ENCODE measurements at regions not wholly inside any gene's neighbourhood (a gene's known extent, or its start where the extent isn't known, plus 50 kb on each side); places are given as distances from the start of the nearest gene placed in this dataset.

DNA sequence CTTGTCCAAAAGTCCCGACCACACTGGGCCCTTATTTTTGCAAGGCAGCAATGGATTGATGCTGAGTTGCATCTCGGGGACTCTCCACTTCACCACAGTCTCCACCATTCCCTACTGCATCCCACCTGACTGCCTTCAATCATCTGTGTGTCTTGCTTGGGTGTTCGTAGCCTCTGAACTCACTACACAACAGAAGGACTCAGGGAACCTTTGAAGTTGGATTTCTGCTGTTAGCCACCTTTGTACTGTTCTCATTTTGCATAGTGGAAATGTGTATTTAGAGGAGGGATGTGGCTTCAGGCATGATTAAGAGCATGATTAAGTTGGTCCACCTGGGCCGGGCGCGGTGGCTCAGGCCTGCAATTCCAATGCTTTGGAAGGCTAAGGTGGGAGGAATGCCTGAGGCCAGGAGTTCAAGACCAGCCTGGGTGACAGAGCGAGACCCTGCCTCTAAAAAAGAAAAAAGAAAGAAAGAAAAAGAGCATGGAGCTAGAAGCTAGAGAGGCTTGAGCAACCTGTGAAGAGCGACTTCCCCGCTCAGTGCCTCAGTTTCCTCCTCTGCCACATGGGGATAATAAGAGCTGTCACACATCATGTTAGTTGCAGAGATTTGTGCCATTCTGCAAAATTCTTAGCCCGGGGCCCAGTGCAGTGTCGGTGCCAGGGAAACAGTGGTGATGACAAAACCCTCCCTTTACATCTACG is 121.3 kb upstream of the PTPN1 start:
- Histone ChIP-seq H3K27ac (ENCODE audit: low read depth, low read length, severe bottlenecking) (no peak overlapping the region), H3K9me3 (ENCODE audit: control insufficient read depth, low read length) (no peaks in the 10 kb centered on the region), H3K4me3 (ENCODE audit: extremely low read depth, insufficient read depth, low read length, poor library complexity, severe bottlenecking) (no peak overlapping the region), H3K4me1 (ENCODE audit: control insufficient read depth, insufficient read depth, low read length, poor library complexity, severe bottlenecking) (peaks cover 6% of the 10 kb centered on the region), H3K36me3 (ENCODE audit: control insufficient read depth, insufficient read depth, low read length) (no peaks in the 10 kb centered on the region)
- WGBS, 2 experiments (ENCODE audit: insufficient coverage in 2 of 2), result 88 to 99% methylated on average over 8 of the region's 12 CpGs

DNA sequence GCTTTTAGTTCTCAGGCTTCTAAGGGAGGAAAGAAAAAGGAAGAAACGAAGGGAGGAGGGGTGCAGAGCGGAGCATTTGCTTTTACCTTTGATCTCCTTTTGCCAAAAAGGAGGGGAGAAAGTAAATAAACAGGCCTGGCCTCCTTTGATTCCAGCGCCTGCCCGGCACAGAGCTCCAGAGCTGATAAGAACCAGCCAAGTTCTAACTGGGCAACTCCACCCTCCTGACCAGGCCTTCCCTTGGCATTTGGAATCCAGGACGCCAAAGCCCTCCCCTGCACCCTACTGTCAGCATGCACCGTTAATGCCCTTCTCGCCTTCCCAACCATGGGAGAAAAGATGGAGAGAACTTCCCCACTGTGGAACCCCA is 120.8 kb upstream of the PTPN1 start:
- Histone ChIP-seq H3K36me3 (ENCODE audit: control insufficient read depth, insufficient read depth, low read length) (no peaks in the 10 kb centered on the region), H3K4me1 (ENCODE audit: control insufficient read depth, insufficient read depth, low read length, poor library complexity, severe bottlenecking) (peaks cover 6% of the 10 kb centered on the region), H3K27ac (ENCODE audit: low read depth, low read length, severe bottlenecking) (no peak overlapping the region), H3K9me3 (ENCODE audit: control insufficient read depth, low read length) (no peaks in the 10 kb centered on the region), H3K4me3 (ENCODE audit: extremely low read depth, insufficient read depth, low read length, poor library complexity, severe bottlenecking) (no peak overlapping the region)
- WGBS, 2 experiments (ENCODE audit: insufficient coverage in 2 of 2), result 43 to 56% methylated on average over 3 to 6 of the region's 7 CpGs

GRCh38 chr20:50389808-50390684 is 120.1 kb upstream of the PTPN1 start:
- Histone ChIP-seq H3K4me3 (ENCODE audit: extremely low read depth, insufficient read depth, low read length, poor library complexity, severe bottlenecking) (no peak overlapping the region), H3K27ac (ENCODE audit: low read depth, low read length, severe bottlenecking) (no peak overlapping the region), H3K36me3 (ENCODE audit: control insufficient read depth, insufficient read depth, low read length) (no peaks in the 10 kb centered on the region), H3K9me3 (ENCODE audit: control insufficient read depth, low read length) (no peaks in the 10 kb centered on the region), H3K4me1 (ENCODE audit: control insufficient read depth, insufficient read depth, low read length, poor library complexity, severe bottlenecking) (peaks cover 6% of the 10 kb centered on the region)
- 64 to 87% methylated on average over 4 to 7 of the region's 14 CpGs for WGBS, 2 experiments (ENCODE audit: insufficient coverage in 2 of 2)

- Histone ChIP-seq H3K27ac (ENCODE audit: low read depth, low read length, severe bottlenecking) (no peak overlapping the region), H3K4me3 (ENCODE audit: extremely low read depth, insufficient read depth, low read length, poor library complexity, severe bottlenecking) (no peak overlapping the region), H3K36me3 (ENCODE audit: control insufficient read depth, insufficient read depth, low read length) (no peaks in the 10 kb centered on the region), H3K4me1 (ENCODE audit: control insufficient read depth, insufficient read depth, low read length, poor library complexity, severe bottlenecking) (peaks cover 6% of the 10 kb centered on the region), H3K9me3 (ENCODE audit: control insufficient read depth, low read length) (no peaks in the 10 kb centered on the region)
- 85 to 91% methylated on average over 12 to 15 of the region's 15 CpGs for whole genome bisulfite sequencing, 2 experiments (ENCODE audit: insufficient coverage in 2 of 2)
Measured at GRCh38 chr20:50390685-50391443, 119.3 kb upstream of the PTPN1 start.

DNA sequence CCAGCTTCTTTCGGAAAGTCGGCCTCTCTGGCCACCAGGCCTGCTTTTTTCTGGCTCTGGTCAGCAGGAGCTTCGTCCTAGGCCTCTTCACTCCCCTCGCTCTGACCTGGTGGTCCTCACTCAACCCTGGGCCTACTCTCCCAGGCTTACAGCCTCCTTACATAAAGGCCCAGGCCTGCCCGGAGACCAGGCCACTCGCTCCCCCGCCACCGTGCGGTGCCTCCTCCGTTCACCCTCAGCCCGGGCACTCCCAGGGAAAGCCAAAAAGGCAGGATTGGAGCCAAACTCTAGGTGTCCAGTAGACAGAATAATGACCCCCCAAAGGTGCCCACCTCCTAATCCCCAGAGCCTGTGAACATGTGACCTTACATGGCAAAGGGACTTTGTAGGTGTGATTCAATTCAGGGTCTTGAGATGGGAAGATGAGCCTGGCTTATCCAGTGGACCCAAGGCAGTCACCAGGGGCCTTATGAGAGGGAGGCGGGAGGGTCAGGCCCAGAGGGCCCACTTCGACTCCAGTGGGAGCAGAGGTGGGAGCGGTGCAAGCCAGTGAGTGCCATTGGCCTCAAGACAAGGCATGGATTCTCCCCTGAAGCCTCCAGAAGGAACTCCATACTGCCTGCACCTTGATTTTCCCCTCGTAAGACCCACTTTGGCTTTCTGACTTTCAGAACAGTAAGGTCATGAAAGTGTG is 118.6 kb upstream of the PTPN1 start:
- Histone ChIP-seq H3K36me3 (ENCODE audit: control insufficient read depth, insufficient read depth, low read length) (no peaks in the 10 kb centered on the region), H3K4me1 (ENCODE audit: control insufficient read depth, insufficient read depth, low read length, poor library complexity, severe bottlenecking) (peaks cover 1% of the 10 kb centered on the region), H3K27ac (ENCODE audit: low read depth, low read length, severe bottlenecking) (no peak overlapping the region), H3K4me3 (ENCODE audit: extremely low read depth, insufficient read depth, low read length, poor library complexity, severe bottlenecking) (no peak overlapping the region), H3K9me3 (ENCODE audit: control insufficient read depth, low read length) (no peaks in the 10 kb centered on the region)
- 94 to 96% methylated on average over 15 of the region's 15 CpGs for WGBS, 2 experiments (ENCODE audit: insufficient coverage in 2 of 2)

GRCh38 chr20:50392138-50392866 is 117.9 kb upstream of the PTPN1 start:
- Histone ChIP-seq H3K36me3 (ENCODE audit: control insufficient read depth, insufficient read depth, low read length) (no peaks in the 10 kb centered on the region), H3K27ac (ENCODE audit: low read depth, low read length, severe bottlenecking) (no peak overlapping the region), H3K4me1 (ENCODE audit: control insufficient read depth, insufficient read depth, low read length, poor library complexity, severe bottlenecking) (no peaks in the 10 kb centered on the region), H3K4me3 (ENCODE audit: extremely low read depth, insufficient read depth, low read length, poor library complexity, severe bottlenecking) (no peak overlapping the region), H3K9me3 (ENCODE audit: control insufficient read depth, low read length) (no peaks in the 10 kb centered on the region)
- WGBS, 2 experiments (ENCODE audit: insufficient coverage in 2 of 2), result 89 to 93% methylated on average over 3 to 4 of the region's 9 CpGs

DNA sequence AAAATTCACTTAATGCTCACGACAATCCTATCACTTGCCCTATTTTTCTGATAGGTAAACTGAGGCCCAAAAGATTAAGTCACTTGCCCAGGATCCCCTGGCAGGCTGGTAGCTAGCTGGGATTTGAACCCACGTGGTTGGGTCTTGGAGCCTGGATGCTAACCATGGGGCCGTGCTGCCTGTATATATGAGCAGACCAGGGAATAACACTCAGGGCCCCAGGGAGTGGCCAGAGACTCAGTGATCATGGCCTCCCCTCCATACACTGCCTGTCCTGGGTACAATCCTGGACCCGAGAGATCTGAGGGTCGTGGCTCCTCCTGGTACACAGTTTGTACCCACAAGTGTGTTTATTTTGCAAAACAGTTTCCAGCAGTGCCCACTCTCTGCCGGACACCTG is 116.9 kb upstream of the PTPN1 start:
- Histone ChIP-seq H3K9me3 (ENCODE audit: control insufficient read depth, low read length) (no peaks in the 10 kb centered on the region), H3K4me3 (ENCODE audit: extremely low read depth, insufficient read depth, low read length, poor library complexity, severe bottlenecking) (no peak overlapping the region), H3K27ac (ENCODE audit: low read depth, low read length, severe bottlenecking) (no peak overlapping the region), H3K4me1 (ENCODE audit: control insufficient read depth, insufficient read depth, low read length, poor library complexity, severe bottlenecking) (no peaks in the 10 kb centered on the region), H3K36me3 (ENCODE audit: control insufficient read depth, insufficient read depth, low read length) (no peaks in the 10 kb centered on the region)
- WGBS, 2 experiments (ENCODE audit: insufficient coverage in 2 of 2), result 88 to 89% methylated on average over 6 of the region's 6 CpGs

GRCh38 chr20:50393990-50394561 is 116.1 kb upstream of the PTPN1 start:
- 84 to 87% methylated on average over 15 to 18 of the region's 24 CpGs for WGBS, 2 experiments (ENCODE audit: insufficient coverage in 2 of 2)
- no peak overlapping the region for H3K27ac ChIP-seq (ENCODE audit: low read depth, low read length, severe bottlenecking)
- H3K36me3 ChIP-seq (ENCODE audit: control insufficient read depth, insufficient read depth, low read length), result no peaks in the 10 kb centered on the region
- H3K4me3 ChIP-seq (ENCODE audit: extremely low read depth, insufficient read depth, low read length, poor library complexity, severe bottlenecking), result no peak overlapping the region
- no peaks in the 10 kb centered on the region for H3K9me3 ChIP-seq (ENCODE audit: control insufficient read depth, low read length)
- peaks cover 5% of the 10 kb centered on the region for H3K4me1 ChIP-seq (ENCODE audit: control insufficient read depth, insufficient read depth, low read length, poor library complexity, severe bottlenecking)

- Histone ChIP-seq H3K36me3 (ENCODE audit: control insufficient read depth, insufficient read depth, low read length) (no peaks in the 10 kb centered on the region), H3K9me3 (ENCODE audit: control insufficient read depth, low read length) (no peaks in the 10 kb centered on the region), H3K4me1 (ENCODE audit: control insufficient read depth, insufficient read depth, low read length, poor library complexity, severe bottlenecking) (peaks cover 9% of the 10 kb centered on the region), H3K4me3 (ENCODE audit: extremely low read depth, insufficient read depth, low read length, poor library complexity, severe bottlenecking) (no peak overlapping the region), H3K27ac (ENCODE audit: low read depth, low read length, severe bottlenecking) (no peak overlapping the region)
- WGBS, 2 experiments (ENCODE audit: insufficient coverage in 2 of 2), result 71 to 84% methylated on average over 10 to 11 of the region's 11 CpGs
Measured at GRCh38 chr20:50394569-50394968, 115.6 kb upstream of the PTPN1 start.
